GM18498 (cell line): ENCODE measurements at regions not wholly inside any gene's neighbourhood (a gene's known extent, or its start where the extent isn't known, plus 50 kb on each side); places are given as distances from the start of the nearest gene placed in this dataset.
"Not testable (repeated sequence)": the region's sequence is repeated elsewhere in the genome, so short reads cannot be mapped to it uniquely, and the experiment has no call there.

ENCODE experiments used
- ATAC-seq: cut with Tn5 transposase; IDR thresholded peaks from one replicate; pipeline ENCODE4 v1.9.1; 2021; ENCODE audit warnings: mild to moderate bottlenecking, moderate library complexity; ENCODE audit not compliant: unreplicated experiment

DNA sequence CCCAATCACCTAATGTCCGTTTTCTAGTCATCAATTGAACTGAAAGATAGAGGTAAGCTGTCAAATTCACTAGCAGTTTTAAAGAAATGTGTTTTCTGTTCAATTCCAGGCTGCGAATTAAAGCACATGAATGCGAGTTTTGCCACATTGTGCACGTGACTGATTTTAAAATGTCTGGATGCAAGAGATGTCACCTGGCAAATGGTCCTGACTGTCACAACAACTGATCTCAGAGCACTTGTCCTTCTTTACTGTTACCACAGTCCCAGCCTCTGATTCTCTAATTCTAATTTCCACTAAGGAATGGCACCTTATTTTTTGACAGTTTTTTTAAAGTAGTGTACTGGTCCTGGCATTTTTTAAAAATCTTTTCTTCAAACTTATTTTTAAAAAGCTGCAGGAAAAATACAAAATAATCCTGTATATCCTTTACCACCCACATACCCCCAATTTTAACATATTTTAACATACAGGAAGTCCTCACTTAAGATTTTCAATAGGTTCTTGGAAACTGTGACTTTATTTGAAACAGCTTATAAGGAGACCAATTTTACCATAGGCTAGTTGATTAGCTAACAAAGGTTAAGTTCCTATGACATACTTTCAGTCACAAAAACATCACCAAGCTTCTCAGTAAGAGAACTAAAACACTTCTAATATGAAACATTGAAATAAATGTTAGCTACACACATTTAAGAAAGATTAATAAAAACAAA lies 1364.3 kb downstream of the EFNA5 start:
- ATAC-seq, result no peak

DNA sequence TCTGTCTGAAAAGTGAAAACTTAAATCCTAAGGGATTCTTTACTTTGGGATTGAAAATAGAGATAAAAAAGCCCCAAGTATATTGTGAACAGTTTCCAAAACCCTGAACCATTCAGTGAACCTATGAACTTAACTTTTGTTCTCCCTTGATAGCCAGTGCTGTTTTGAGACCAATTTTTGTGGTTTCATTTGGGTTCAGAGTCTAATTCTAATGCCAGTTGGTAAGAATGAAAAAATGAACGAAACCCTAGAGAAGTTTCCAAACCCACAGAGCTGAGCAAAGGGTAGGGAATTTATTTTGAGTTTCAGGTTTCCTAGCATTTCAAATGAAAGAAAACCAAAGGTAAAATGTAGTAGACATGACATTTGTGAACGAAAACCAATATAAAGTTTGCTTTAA lies 1366.8 kb downstream of the EFNA5 start:
- ATAC-seq, result no peak

GRCh38 chr5:106292654-106293053 lies 1378.1 kb downstream of the EFNA5 start:
- ATAC-seq, result no peak

- ATAC-seq, result no peak
Observed at GRCh38 chr5:106290841-106291240, 1379.9 kb downstream of the EFNA5 start.

DNA sequence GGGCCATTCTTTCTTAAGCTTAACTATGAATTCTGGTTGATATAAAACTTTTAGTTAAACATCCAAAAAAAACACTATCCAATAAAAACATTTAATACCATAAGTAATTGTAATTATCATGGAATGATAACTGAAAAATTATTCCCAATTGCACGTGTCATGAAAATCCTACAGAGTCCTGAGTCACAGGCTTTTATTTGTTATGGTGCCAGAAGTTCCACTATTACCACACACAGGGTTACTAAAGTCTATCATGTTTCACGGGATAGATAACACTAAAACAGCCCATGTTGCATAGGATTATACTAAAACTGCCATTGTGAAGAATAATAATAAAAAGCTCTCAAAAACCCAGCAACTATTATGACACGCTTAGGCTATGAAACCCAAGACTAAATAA lies 1381.8 kb downstream of the EFNA5 start:
- no peak for ATAC-seq

- ATAC-seq, result no peak
Observed at GRCh38 chr5:106277540-106278096, 1393.1 kb downstream of the EFNA5 start.

GRCh38 chr5:106269252-106269843 lies 1401.4 kb downstream of the EFNA5 start:
- ATAC-seq, result no peak

DNA sequence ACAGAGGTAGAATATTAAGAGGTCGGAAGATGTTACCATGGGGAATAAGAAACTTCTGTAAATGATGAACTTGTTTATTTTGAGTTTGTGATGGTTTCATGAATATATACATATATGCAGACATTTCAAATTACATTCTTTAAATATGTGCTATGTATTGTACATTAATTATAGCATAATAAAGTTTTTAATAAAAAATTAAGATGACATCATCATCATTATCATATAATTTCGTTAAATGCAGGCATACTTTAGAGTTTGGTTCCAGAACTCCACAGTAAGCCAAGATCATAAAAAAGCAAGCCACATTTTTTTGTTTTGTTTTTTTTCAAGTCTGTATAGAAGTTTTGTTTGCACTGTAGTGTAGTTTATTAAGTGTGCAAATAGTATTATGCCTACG lies 1403.5 kb downstream of the EFNA5 start:
- ATAC-seq, result no peak

GRCh38 chr5:106262395-106262794 lies 1408.3 kb downstream of the EFNA5 start:
- ATAC-seq, result no peak

GRCh38 chr5:106259431-106260090 lies 1411.2 kb downstream of the EFNA5 start:
- ATAC-seq, result not testable (repeated sequence)

GRCh38 chr5:106258591-106259125 lies 1412.1 kb downstream of the EFNA5 start:
- no peak for ATAC-seq

GRCh38 chr5:106254784-106255183 lies 1416.0 kb downstream of the EFNA5 start:
- ATAC-seq, result no peak

- not testable (repeated sequence) for ATAC-seq
Observed at GRCh38 chr5:106246044-106246745, 1424.5 kb downstream of the EFNA5 start.

DNA sequence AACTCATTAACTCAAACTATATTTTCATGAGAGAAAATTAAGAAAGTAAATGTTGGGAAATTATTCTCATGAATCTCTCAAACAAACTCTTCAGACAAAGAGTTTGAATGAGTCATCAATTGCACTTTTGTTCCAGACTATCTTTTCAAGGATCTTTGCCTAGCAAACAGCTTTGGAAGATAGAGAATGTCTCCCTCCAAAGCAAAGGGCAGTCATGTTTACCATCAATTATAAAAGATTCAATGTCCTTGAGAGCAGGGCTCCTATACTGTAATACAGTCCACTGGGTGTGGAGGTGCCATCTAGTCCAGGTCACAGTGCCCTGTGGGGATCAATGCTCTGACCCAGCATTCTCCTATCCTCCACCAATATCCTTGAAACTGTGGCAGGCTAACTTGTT lies 1429.3 kb downstream of the EFNA5 start:
- no peak for ATAC-seq

DNA sequence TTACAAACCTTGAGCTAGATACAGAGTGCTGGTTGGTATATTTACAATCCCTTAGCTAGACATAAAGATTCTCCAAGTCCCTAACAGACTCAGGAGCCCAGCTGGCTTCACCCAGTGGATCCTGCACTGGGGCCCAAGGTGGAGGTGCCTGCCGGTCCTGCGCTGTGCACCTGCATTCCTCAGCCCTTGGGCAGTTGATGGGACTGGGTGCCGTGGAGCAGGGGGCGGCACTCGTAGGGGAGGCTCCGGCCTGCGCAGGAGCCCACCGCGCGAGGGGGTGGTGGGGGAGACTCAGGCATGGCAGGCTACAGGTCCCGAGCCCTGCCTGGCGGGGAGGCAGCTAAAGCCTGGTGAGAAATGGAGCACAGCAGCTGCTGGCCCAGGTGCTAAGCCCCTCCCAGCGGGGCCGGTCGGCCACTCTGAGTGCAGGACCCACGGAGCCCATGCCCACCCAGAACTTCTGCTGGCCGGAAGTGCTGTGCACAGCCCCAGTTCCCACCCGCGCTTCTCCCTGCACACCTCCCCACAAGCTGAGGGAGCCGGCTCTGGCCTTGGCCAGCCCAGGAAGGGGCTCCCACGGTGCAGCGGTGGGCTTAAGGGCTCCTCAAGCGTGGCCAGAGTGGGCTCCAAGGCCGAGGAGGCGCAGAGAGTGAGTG lies 1464.7 kb downstream of the EFNA5 start:
- ATAC-seq, result no peak

GRCh38 chr5:106202035-106202434 lies 1468.7 kb downstream of the EFNA5 start:
- ATAC-seq, result no peak

GRCh38 chr5:106200971-106201370 lies 1469.8 kb downstream of the EFNA5 start:
- no peak for ATAC-seq

GRCh38 chr5:106195679-106196474 lies 1474.9 kb downstream of the EFNA5 start:
- no peak for ATAC-seq

GRCh38 chr5:106189121-106189809 lies 1481.5 kb downstream of the EFNA5 start:
- ATAC-seq, result no peak
